ENCODE measurements at regions not wholly inside any gene's neighbourhood (a gene's known extent, or its start where the extent isn't known, plus 50 kb on each side); places are given as distances from the start of the nearest gene placed in this dataset.

GRCh38 chr7:109391240-109391639 is 821.6 kb downstream of the DNAJB9 start:
- TF ChIP-seq CTCF (IDR thresholded peaks at IDR 0.05): no peak
- TF ChIP-seq EZH2phosphoT487 (IDR thresholded peaks at IDR 0.05): no peak

All from neural progenitor cell (in vitro differentiated cells).